ENCODE measurements at regions not wholly inside any gene's neighbourhood (a gene's known extent, or its start where the extent isn't known, plus 50 kb on each side); places are given as distances from the start of the nearest gene placed in this dataset.

DNA sequence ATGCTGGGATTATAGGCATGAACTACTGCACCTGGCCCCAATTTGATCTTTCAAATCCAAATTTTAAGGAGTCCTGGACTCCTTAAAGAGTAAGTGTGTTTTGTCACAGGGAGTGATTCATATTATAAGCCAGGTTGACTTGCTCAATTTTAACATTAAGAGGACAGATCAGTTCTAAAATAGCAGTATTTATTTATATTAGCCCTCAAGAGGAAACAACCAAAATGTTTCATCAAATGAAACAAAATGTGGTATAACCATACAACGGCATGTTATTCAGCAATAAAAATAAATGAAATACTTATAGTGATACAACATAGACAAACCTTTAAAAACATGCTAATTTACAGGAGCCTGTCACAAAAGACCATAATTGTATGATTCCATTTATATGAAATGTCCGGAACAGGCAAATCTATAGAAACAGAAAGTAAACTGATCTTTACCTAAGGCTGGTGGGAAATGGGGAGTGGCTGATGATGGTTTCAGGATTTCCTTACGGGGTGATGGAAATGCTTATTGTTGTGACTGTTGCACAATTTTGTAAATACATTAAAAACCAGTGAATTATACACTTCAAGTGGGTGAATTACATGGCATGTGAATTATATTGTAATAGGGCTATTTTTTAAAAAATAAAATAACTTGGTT, 637.4 kb downstream of the MMUT start (continued):
- TF ChIP-seq NFIC (IDR thresholded peaks at IDR 0.05; ENCODE audit: low read depth, low read length), result no peak
- no peak for TF ChIP-seq BHLHE40 (IDR thresholded peaks at IDR 0.05; ENCODE audit: borderline replicate concordance in 1 of 2, low read depth in 2 of 2, low read length in 1 of 2)
- TF ChIP-seq POLR2AphosphoS5 (IDR thresholded peaks at IDR 0.05; ENCODE audit: low read length), result no peak
- no peak for TF ChIP-seq RAD21 (IDR thresholded peaks at IDR 0.05; ENCODE audit: insufficient read depth, low read depth, low read length)
- TF ChIP-seq SMAD1 (IDR thresholded peaks at IDR 0.05; ENCODE audit: low read depth, partially characterized antibody), result no peak
- no peak for TF ChIP-seq ZNF274 (IDR thresholded peaks at IDR 0.05; ENCODE audit: insufficient read depth, insufficient read length)
- TF ChIP-seq FOXM1 (IDR thresholded peaks at IDR 0.05; ENCODE audit: low read depth, low read length), result no peak
- no peak for TF ChIP-seq SIX5 (IDR thresholded peaks at IDR 0.05; ENCODE audit: low read depth, low read length, severe bottlenecking)
- TF ChIP-seq, protein P1, sequence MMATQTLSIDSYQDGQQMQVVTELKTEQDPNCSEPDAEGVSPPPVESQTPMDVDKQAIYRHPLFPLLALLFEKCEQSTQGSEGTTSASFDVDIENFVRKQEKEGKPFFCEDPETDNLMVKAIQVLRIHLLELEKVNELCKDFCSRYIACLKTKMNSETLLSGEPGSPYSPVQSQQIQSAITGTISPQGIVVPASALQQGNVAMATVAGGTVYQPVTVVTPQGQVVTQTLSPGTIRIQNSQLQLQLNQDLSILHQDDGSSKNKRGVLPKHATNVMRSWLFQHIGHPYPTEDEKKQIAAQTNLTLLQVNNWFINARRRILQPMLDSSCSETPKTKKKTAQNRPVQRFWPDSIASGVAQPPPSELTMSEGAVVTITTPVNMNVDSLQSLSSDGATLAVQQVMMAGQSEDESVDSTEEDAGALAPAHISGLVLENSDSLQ (IDR thresholded peaks at IDR 0.05), result no peak

DNA sequence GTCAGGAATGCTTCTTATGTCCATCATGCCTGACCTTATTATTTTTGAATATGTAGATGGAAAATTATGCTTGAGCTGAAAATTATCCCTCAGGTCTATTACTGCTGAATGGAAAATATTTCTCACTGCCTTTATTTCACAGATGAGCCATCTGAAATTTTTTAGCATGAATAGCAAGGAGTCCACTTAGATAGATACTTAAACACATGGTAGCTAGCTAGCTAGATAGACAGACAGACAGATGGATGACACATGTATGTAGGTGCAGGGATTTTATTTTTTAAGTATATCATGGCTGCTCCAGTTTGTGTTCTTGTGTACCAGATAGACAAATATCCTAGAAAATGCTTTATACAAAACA, 645.0 kb downstream of the MMUT start:
- ChIA-PET CTCF (no interaction called here), POLR2A (no interaction called here)
- no TSS peak for BruUV-seq (replicated peaks)

More for the DNA sequence above, 645.0 kb downstream of the MMUT start:
- no peaks in the 10 kb centered on the region for H4K20me1 ChIP-seq (ENCODE audit: control insufficient read depth, insufficient read depth)
- H3K36me3 ChIP-seq (ENCODE audit: control insufficient read depth in 2 of 2, insufficient read depth in 2 of 2, low read length in 1 of 2), result no peaks in the 10 kb centered on the region
- RAD21 ChIA-PET (ENCODE audit: unreplicated experiment), result no interaction called here
- H3K4me1 ChIP-seq (ENCODE audit: control insufficient read depth, insufficient read depth, low read length), result no peaks in the 10 kb centered on the region
- no peak overlapping the region for H3K27ac ChIP-seq (ENCODE audit: control insufficient read depth, insufficient read depth)
- no peak for ATAC-seq
- intact Hi-C loops (cut with micrococcal nuclease; ENCODE audit: unreplicated experiment) (no loop called here), in situ Hi-C loops (cut with MboI) (no loop called here)
- H3K9me3 ChIP-seq (replicated peaks; ENCODE audit: control insufficient read depth, insufficient read depth, low read length), result no peaks in the 10 kb centered on the region
- no peaks in the 10 kb centered on the region for H3K79me2 ChIP-seq (ENCODE audit: control insufficient read depth, insufficient read depth, low read length)
- SMC1A ChIA-PET (ENCODE audit: uncharacterized antibody, unreplicated experiment), result no interaction called here
- TF ChIP-seq CHD1 (IDR thresholded peaks at IDR 0.05; ENCODE audit: low read depth, low read length), result no peak
- no peak for DNase-seq (ENCODE audit: low read depth, low spot score)
- H3K4me3 ChIP-seq, result no peak overlapping the region
- H3K27me3 ChIP-seq (replicated peaks in 1 of 2; ENCODE audit: control insufficient read depth in 2 of 2, insufficient read depth in 2 of 2, low read length in 1 of 2), result no peaks in the 10 kb centered on the region
- H3K4me2 ChIP-seq (ENCODE audit: control insufficient read depth, insufficient read depth), result no peak overlapping the region
- H2AFZ ChIP-seq (ENCODE audit: control insufficient read depth, low read depth, low read length), result no peak overlapping the region
- no peak for FAIRE-seq
- H3K9ac ChIP-seq (ENCODE audit: control insufficient read depth, insufficient read depth, low read length), result no peak overlapping the region

All from GM12878 (cell line).